NCI-H1436 (cell line): ENCODE measurements at regions not wholly inside any gene's neighbourhood (a gene's known extent, or its start where the extent isn't known, plus 50 kb on each side); places are given as distances from the start of the nearest gene placed in this dataset.
"Not testable (repeated sequence)": the region's sequence is repeated elsewhere in the genome, so short reads cannot be mapped to it uniquely, and the experiment has no call there.

Experiments used
- DNase-seq: peaks from one replicate; lab custom pipeline; 2025; lab: John Stamatoyannopoulos, UW

DNA sequence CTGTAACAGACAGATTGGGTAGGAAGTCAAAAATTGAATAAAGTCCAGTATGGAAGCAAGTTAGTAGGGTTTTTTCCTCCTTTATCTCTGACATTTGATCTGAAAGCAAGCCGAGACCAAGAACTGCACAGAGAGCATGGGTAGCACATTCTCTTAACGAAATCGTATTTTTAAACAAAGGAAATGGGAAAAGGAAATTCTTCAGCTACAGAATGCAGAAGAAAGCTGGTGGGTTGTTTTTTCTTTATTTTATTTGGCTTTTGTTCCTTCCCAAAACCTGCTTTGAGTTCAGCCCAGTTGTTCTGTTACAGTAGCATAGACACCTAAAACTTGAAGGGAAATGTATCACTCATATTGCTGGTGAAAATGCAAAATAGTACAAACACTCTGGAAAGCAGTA lies 397.0 kb downstream of the GBE1 start:
- no peak for DNase-seq

GRCh38 chr3:81363816-81364215 lies 397.6 kb downstream of the GBE1 start:
- DNase-seq, result no peak

GRCh38 chr3:81354119-81354518 lies 407.3 kb downstream of the GBE1 start:
- no peak for DNase-seq

GRCh38 chr3:81352867-81353266 lies 408.6 kb downstream of the GBE1 start:
- DNase-seq, result no peak

GRCh38 chr3:81349816-81350340 lies 411.6 kb downstream of the GBE1 start:
- DNase-seq, result no peak

GRCh38 chr3:81339040-81339845 lies 422.2 kb downstream of the GBE1 start:
- no peak for DNase-seq

- DNase-seq, result no peak
Observed at GRCh38 chr3:81336470-81336869, 425.0 kb downstream of the GBE1 start.

- DNase-seq, result not testable (repeated sequence)
Observed at GRCh38 chr3:81329835-81330234, 431.6 kb downstream of the GBE1 start.

DNA sequence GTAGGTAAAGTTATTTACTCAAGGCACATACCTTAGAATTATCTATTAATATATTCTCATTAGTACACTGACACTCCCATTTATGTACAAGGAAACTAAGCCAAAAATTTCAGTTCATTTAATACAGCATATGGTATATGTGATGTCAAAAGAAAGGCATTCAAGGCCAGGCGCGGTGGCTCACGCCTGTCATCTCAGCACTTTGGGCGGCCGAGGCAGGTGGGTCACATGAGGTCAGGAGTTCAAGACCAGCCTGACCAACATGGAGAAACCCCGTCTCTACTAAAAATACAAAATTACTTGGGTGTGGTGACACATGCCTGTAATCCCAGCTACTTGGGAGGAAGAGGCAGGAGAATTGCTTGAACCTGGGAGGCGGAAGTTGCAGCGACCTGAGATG lies 435.2 kb downstream of the GBE1 start:
- DNase-seq, result no peak

- no peak for DNase-seq
Observed at GRCh38 chr3:81320862-81321261, 440.6 kb downstream of the GBE1 start.

- no peak for DNase-seq
Observed at GRCh38 chr3:81315030-81315429, 446.4 kb downstream of the GBE1 start.

DNA sequence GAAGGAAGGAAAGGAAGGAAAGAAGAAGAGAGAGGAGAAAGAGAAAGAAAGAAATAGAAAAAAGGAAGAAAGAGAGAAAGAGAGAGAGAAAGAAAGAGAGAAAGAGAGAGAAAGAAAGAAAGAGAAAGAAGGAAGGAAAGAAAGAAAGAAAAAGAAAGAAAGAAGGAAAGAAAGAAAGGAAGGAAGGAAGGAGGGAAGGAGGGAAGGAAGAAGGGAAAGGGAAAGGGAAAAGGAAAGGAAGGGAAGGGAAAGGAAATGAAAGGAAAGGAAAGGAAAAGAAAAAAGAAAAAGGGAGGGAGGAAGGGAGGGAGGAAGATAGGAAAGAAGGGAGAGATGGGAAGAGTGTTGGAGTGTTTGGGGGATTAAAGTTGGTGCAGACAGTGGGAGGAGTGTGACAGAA lies 450.1 kb downstream of the GBE1 start:
- no peak for DNase-seq

- no peak for DNase-seq
Observed at GRCh38 chr3:81308306-81308705, 453.1 kb downstream of the GBE1 start.

DNA sequence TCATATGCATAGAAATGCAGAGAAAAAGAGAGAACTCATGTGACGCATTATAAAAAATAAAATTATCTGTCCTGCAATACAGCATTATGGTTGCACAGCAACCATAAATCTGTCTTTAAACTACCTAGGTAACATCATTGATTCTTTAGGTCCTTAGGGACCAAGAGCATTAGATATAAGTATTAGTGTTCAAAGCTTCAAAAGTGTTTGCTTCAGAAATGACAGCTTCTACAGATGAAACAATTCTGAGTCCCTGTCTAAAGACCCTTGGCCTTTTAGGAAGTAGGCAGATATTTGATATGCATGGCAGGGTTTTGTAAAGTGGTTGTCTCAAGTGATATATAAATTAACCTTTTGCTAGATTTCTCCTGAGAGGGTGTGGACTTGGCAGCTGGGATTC lies 454.2 kb downstream of the GBE1 start:
- no peak for DNase-seq

DNA sequence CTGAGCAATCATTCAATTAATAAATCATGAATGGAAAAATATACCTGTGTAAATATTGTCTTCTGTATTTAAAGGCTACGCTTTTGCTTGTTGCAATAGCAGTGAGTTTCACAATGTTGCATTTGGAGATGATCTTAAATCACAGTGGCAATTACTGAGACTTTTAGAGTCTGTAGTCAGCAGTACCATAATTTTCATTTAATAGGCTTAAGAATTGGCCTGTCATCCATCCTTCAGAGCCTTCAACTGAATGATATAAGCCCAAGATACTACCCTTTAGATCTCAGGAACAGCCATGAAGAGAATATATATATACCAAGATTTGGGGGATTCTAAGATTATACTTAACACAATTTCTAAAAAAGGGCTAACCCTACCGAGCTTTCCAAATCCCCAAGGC lies 458.1 kb downstream of the GBE1 start:
- DNase-seq, result no peak

GRCh38 chr3:81302045-81302444 lies 459.4 kb downstream of the GBE1 start:
- DNase-seq, result peak; percentile 14

- no peak for DNase-seq
Observed at GRCh38 chr3:81301230-81301629, 460.2 kb downstream of the GBE1 start.

- DNase-seq, result peak; percentile 13
Observed at GRCh38 chr3:81300324-81300927, 461.0 kb downstream of the GBE1 start.

DNA sequence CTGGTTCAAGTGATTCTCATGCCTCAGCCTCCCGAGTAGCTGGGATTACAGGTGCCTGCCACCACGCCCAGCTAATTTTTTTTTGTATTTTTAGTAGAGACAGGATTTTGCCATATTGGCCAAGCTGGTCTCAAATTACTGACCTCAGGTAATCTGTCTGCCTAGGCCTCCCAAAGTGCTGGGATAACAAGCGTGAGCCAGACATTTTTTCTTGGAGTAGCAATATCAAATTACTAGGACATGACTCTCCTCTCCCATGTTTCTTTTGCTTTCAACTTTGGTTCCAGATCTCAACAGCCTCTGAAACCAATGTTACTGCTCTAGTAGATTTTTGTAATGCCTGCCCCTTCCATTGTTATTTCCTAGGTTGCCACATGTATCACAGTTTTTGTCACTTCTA lies 462.0 kb downstream of the GBE1 start:
- no peak for DNase-seq

- no peak for DNase-seq
Observed at GRCh38 chr3:81295906-81296577, 465.4 kb downstream of the GBE1 start.

DNA sequence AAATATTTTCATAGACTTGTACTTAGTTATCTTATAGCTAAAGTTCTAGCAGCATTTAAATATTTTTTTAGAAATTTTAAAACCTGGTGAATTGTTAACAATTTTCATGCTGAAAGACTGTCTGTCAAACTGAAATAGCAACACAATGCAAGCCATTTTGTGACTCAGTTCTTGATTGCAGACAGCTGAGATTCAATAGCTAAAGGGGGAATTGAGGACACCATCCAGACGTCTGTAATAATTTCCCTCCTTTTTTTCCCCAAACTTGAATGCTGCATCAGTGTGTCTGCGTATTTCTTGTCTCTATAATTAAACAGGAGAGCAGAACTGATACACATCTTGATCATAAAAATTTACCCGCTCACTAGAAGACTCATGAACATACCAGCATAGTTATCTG lies 468.3 kb downstream of the GBE1 start:
- no peak for DNase-seq

DNA sequence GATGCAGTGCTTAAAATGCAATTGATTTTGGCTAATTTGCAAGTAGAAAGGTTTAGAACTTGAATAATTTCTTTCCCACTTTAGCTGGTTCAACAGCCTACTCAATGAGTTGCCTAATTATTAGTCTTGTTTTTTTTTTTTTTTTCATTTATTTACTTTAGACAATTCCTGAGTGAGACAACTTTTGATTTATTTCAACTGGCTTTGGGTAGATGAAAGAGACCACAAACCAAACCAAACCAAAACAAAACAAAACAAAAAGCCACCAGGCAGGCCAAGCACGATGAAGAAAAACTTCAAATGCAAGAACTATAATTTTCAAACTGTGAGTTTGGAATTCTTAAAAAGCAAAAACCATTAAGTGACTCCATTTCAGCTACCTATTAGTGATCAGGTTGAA lies 469.9 kb downstream of the GBE1 start:
- no peak for DNase-seq

- no peak for DNase-seq
Observed at GRCh38 chr3:81289676-81290075, 471.8 kb downstream of the GBE1 start.
